SK-N-SH treated with all-trans-retinoic acid at 6 μM for 48 hours (cell line): ENCODE measurements at regions not wholly inside any gene's neighbourhood (a gene's known extent, or its start where the extent isn't known, plus 50 kb on each side); places are given as distances from the start of the nearest gene placed in this dataset.

ENCODE experiments used
- ATAC-seq: fragments of 200-7000 bp; cut with Tn5 transposase; 3 replicates; pipeline ENCODE4 v1.9.1; 2020; ENCODE audit warnings: mild to moderate bottlenecking, moderate library complexity
- ARNTL ChIP-seq: fragments of 450-650 bp; formaldehyde crosslinking; IDR thresholded peaks from 2 replicates; pipeline ENCODE4 v1.5.0; 2020; ENCODE audit warnings: low read depth, mild to moderate bottlenecking, moderate library complexity, borderline replicate concordance
- CREB5 ChIP-seq: fragments of 250-450 bp; sonication (Bioruptor Pico); IDR thresholded peaks from 2 replicates; pipeline ENCODE4 v1.5.1; 2020; ENCODE audit warnings: low read depth, mild to moderate bottlenecking, moderate library complexity
- CSDC2 ChIP-seq: fragments of 250-450 bp; sonication (Bioruptor Pico); IDR thresholded peaks from 2 replicates; pipeline ENCODE4 v1.5.0; 2020; ENCODE audit warnings: mild to moderate bottlenecking, moderate library complexity
- CSRNP3 ChIP-seq: fragments of 250-450 bp; sonication (Bioruptor Pico); IDR thresholded peaks from 2 replicates; pipeline ENCODE4 v1.5.1; 2021; ENCODE audit warnings: mild to moderate bottlenecking, moderate library complexity
- ESRRG ChIP-seq: fragments of 250-450 bp; sonication (Bioruptor Pico); IDR thresholded peaks from 2 replicates; pipeline ENCODE4 v1.6.1; 2021; ENCODE audit warnings: mild to moderate bottlenecking
- GLIS3 ChIP-seq: fragments of 250-450 bp; sonication (Bioruptor Pico); IDR thresholded peaks from 2 replicates; pipeline ENCODE4 v1.5.0; 2020; ENCODE audit warnings: mild to moderate bottlenecking, moderate library complexity
- ISL1 ChIP-seq: fragments of 250-450 bp; sonication (Bioruptor Pico); IDR thresholded peaks from 2 replicates; pipeline ENCODE4 v2.1.2; 2022; ENCODE audit warnings: mild to moderate bottlenecking, moderate library complexity
- OSR1 ChIP-seq: fragments of 250-450 bp; sonication (Bioruptor Pico); IDR thresholded peaks from 2 replicates; pipeline ENCODE4 v1.8.0; 2022; ENCODE audit warnings: moderate library complexity, mild to moderate bottlenecking, inconsistent platforms
- PATZ1 ChIP-seq: fragments of 250-450 bp; sonication (Bioruptor Pico); IDR thresholded peaks from 2 replicates; pipeline ENCODE4 v1.8.0; 2020; ENCODE audit warnings: mild to moderate bottlenecking, moderate library complexity, borderline replicate concordance
- POU6F1 ChIP-seq: fragments of 250-450 bp; sonication (Bioruptor Pico); IDR thresholded peaks from 2 replicates; pipeline ENCODE4 v1.8.0; 2021; ENCODE audit warnings: low read depth, mild to moderate bottlenecking, moderate library complexity, borderline replicate concordance
- PPARA ChIP-seq: fragments of 250-450 bp; sonication (Bioruptor Pico); IDR thresholded peaks from 2 replicates; pipeline ENCODE4 v1.5.0; 2020; ENCODE audit warnings: mild to moderate bottlenecking, borderline replicate concordance
- RARB ChIP-seq: fragments of 250-450 bp; sonication (Bioruptor Pico); IDR thresholded peaks from 2 replicates; pipeline ENCODE4 v1.8.0; 2021; ENCODE audit warnings: mild to moderate bottlenecking, moderate library complexity
- SNAI2 ChIP-seq: fragments of 250-450 bp; sonication (Bioruptor Pico); IDR thresholded peaks from 2 replicates; pipeline ENCODE4 v1.5.0; 2020; ENCODE audit warnings: mild to moderate bottlenecking, moderate library complexity
- TCF4 ChIP-seq: fragments of 250-450 bp; sonication (Bioruptor Pico); IDR thresholded peaks from 2 replicates; pipeline ENCODE4 v1.8.0; 2021; ENCODE audit warnings: mild to moderate bottlenecking, moderate library complexity, borderline replicate concordance
- TOX ChIP-seq: fragments of 250-450 bp; sonication (Bioruptor Pico); IDR thresholded peaks from 2 replicates; pipeline ENCODE4 v1.8.0; 2021; ENCODE audit warnings: mild to moderate bottlenecking, moderate library complexity, borderline replicate concordance
- TSHZ2 ChIP-seq: fragments of 250-450 bp; sonication (Bioruptor Pico); IDR thresholded peaks from 2 replicates; pipeline ENCODE4 v1.5.0; 2020; ENCODE audit warnings: mild to moderate bottlenecking, moderate library complexity
- ZC3H10 ChIP-seq: fragments of 250-450 bp; sonication (Bioruptor Pico); IDR thresholded peaks from 2 replicates; pipeline ENCODE4 v1.5.1; 2021; ENCODE audit warnings: mild to moderate bottlenecking, moderate library complexity
- ZFP3 ChIP-seq: fragments of 250-450 bp; sonication (Bioruptor Pico); IDR thresholded peaks from 2 replicates; pipeline ENCODE4 v1.5.0; 2020; ENCODE audit warnings: mild to moderate bottlenecking, moderate library complexity
- ZFP30 ChIP-seq: fragments of 450-650 bp; formaldehyde crosslinking; IDR thresholded peaks from 2 replicates; pipeline ENCODE4 v1.5.0; 2022; ENCODE audit warnings: mild to moderate bottlenecking, moderate library complexity
- ZNF565 ChIP-seq: fragments of 450-650 bp; formaldehyde crosslinking; conservative IDR thresholded peaks from 2 replicates; pipeline ENCODE4 v1.5.0; 2020; ENCODE audit warnings: low read depth, mild to moderate bottlenecking, moderate library complexity
- ZNF70 ChIP-seq: fragments of 450-650 bp; formaldehyde crosslinking; IDR thresholded peaks from 2 replicates; pipeline ENCODE4 v1.5.0; 2020; ENCODE audit warnings: mild to moderate bottlenecking, moderate library complexity
- ZNF8 ChIP-seq: fragments of 450-650 bp; formaldehyde crosslinking; IDR thresholded peaks from 2 replicates; pipeline ENCODE4 v1.5.0; 2020; ENCODE audit warnings: mild to moderate bottlenecking, moderate library complexity

- ATAC-seq, result peak; percentile 36; the same call in 1 of the 3 replicates
- TF ChIP-seq RARB (CRISPR knock-in tag) (no peak), PPARA (CRISPR knock-in tag) (no peak), OSR1 (CRISPR knock-in tag) (no peak), TSHZ2 (CRISPR knock-in tag) (no peak), GLIS3 (CRISPR knock-in tag) (no peak), ESRRG (CRISPR knock-in tag) (no peak), ARNTL (no peak), TOX (no peak), ZFP3 (no peak), ISL1 (CRISPR knock-in tag) (no peak)
Observed at GRCh38 chr5:58156361-58156760, 303.5 kb downstream of the PLK2 start.

GRCh38 chr5:58153255-58153654 lies 306.6 kb downstream of the PLK2 start:
- no peak for ATAC-seq
- TF ChIP-seq POU6F1 (no peak), CREB5 (no peak), PATZ1 (CRISPR knock-in tag) (no peak), SNAI2 (CRISPR knock-in tag) (no peak), ARNTL (no peak), CSDC2 (CRISPR knock-in tag) (no peak), ZFP30 (CRISPR knock-in tag) (no peak), OSR1 (CRISPR knock-in tag) (no peak), ZNF70 (no peak), ZFP3 (no peak), RARB (CRISPR knock-in tag) (no peak), TCF4 (CRISPR knock-in tag) (no peak), ISL1 (CRISPR knock-in tag) (no peak), ESRRG (CRISPR knock-in tag) (no peak), CSRNP3 (CRISPR knock-in tag) (no peak), ZC3H10 (no peak), TOX (no peak)

GRCh38 chr5:58151414-58151813 lies 308.5 kb downstream of the PLK2 start:
- ATAC-seq, result no peak
- TF ChIP-seq TCF4 (CRISPR knock-in tag), result no peak
- TF ChIP-seq PPARA (CRISPR knock-in tag), result no peak
- no peak for TF ChIP-seq CSRNP3 (CRISPR knock-in tag)
- TF ChIP-seq CREB5, result no peak
- no peak for TF ChIP-seq ZNF8 (CRISPR knock-in tag)
- no peak for TF ChIP-seq PATZ1 (CRISPR knock-in tag)
- no peak for TF ChIP-seq ESRRG (CRISPR knock-in tag)
- no peak for TF ChIP-seq ZFP3
- TF ChIP-seq OSR1 (CRISPR knock-in tag), result no peak
- TF ChIP-seq ZNF70, result no peak
- TF ChIP-seq ARNTL, result no peak
- TF ChIP-seq GLIS3 (CRISPR knock-in tag), result no peak
- TF ChIP-seq ZNF565 (CRISPR knock-in tag), result no peak
- TF ChIP-seq POU6F1, result no peak
